HG02588 (cell line): ENCODE measurements at regions not wholly inside any gene's neighbourhood (a gene's known extent, or its start where the extent isn't known, plus 50 kb on each side); places are given as distances from the start of the nearest gene placed in this dataset.

Experiments used
- ATAC-seq: cut with Tn5 transposase; IDR thresholded peaks from one replicate; pipeline ENCODE4 v1.9.1; 2021; ENCODE audit warnings: mild to moderate bottlenecking, moderate library complexity; ENCODE audit not compliant: unreplicated experiment

DNA sequence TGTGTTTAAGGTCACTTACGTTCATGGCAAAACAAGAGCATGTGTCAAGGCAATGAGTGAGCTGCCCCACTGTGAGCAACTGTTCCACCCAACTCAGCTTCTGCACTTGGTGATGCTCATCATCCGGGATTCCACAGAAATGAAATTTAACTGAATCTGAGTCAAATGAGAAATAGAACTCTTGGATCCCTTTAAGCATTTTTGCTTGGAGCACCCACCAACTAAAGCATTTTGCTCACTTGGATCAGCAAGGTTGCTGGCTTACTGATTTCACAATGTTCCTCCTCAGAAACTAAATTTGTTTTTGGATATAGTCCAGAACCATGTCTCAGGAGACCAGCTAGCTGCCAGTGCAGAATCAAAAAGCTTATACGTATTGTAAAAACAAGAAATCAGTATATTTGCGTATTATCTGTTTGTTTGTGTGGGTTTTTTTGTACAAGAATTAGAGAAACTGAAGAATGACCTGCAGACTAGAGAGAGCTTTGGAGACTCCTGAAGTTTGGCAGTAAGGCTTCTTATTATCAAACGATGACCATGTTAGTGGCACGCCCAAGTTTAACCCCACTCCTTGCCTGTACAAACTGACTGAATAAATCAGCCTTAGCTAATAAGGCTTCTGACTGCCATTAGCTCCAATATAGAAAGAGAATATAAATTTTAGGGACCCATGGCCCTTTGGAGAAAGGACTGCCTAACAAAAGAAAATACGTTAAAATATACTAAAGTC lies 153.8 kb upstream of the FST start:
- ATAC-seq, result no peak

DNA sequence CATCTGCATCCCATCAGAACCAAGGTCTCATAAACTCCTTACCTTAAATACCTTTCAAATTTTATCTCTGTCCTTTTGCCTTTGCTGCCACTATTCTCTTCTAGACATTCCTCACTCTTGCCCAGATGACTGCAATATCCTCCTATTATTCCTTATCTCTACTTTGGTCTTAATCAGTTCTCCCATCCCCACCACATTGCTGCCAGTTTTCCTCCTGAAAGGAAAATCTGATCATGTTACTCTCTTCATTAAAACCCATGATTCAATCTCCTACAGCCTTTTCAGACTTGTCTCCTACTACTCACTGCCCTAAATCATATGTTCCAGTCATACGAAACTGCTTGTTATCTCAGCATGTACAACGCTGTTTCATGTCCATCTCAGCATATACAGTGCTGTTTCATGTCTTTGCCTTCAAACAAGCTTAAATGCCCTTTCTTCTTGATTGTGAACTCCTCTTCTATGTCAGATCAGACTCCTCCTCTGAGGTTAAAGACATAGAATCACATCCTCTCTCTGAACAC lies 152.6 kb upstream of the FST start:
- ATAC-seq, result no peak

DNA sequence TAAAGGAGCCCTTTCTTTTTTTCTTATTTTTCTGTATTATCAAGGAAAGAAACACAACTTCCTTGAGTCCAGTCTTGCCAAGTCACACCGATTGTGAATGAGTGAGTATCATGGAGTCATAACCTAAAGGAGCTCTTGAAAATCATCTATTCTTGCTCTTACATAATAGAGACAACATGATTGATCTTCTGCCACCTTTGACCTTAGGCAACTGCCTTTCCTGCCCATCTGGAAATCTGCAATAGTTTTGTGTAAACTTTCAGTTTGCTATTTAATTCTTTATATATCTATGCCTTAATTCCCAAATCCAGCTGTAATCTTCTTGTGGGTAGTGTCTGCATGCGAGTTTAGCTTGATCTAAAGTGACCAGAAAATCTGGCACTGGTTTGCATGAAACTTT lies 149.9 kb upstream of the FST start:
- no peak for ATAC-seq

DNA sequence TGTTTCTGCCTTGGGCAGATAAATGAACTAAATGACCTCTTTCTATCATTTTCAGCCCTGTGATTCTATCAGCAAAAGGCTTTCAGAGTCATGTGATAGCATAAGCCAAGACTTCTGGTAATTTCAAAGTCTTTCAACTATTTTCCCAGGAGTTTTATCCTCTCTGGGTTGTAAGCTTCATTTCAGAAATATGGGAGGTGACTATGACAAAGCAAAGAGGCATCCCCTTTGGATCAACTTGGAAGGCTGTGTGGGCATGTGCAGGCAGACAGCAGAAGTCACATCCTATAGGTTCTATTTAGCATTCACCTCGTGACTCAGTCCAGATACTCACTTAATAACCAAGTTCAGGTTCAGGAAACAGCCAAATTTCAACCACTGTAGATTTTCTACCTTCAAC lies 149.0 kb upstream of the FST start:
- ATAC-seq, result no peak

DNA sequence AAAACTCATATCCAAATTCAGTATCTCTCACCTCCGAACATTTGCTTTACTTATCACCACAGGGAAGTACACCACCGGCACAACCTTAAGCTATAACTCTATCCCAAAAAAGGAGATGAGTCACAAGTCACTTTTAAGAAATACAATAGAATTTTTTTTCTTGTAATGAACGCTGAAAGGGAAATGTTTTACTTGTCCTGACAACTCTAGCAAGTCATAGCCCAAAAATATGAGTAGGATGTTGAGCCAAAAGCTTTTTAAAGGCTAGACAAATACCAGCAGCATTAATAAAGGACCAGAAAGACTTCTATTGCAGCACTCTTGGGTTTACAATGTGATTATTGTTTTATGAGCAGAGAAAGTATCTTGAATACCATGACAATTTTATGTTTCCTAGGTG lies 147.3 kb upstream of the FST start:
- ATAC-seq, result no peak

DNA sequence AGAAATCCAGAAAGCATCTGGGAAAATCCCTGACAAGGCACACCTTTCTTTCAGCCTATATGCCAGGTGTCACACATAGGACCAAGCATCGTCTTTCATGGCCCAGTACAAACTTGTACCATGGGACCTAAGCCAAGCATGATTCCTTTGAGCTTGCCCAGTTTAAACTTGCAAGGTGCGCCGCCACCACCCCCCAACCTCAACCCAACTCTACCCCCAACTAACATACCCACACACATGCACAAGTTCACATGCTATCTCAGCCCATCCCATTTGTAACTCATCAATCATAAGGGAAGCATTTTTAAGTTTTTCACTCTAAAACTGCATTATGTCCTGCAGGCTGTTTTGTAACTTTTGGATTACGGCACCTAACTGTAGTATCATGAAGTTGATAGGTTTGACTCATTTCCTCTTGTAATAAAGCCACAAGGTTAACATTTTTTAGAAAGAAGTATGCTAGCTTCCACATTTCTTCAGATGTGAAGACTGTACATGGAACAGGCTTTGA lies 145.9 kb upstream of the FST start:
- no peak for ATAC-seq

DNA sequence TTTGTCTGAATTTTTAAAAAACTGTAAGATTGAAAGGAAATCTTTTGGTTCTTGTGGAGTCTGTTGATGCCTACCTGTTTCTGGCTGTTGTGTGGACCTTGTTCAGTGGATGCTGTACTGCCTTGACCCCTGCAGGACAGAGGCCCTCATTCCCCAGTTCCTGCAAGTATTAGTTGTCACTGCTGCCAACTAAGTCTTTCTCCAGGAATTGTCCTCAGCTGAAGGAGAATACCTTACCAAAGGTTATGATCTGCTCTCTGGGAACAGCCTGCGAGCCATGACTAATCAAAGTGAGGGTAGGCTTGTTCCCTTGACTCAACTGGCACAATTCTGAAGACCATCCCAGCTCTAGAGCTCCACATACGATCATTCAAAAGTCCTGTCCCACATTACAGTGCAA lies 145.3 kb upstream of the FST start:
- ATAC-seq, result no peak

DNA sequence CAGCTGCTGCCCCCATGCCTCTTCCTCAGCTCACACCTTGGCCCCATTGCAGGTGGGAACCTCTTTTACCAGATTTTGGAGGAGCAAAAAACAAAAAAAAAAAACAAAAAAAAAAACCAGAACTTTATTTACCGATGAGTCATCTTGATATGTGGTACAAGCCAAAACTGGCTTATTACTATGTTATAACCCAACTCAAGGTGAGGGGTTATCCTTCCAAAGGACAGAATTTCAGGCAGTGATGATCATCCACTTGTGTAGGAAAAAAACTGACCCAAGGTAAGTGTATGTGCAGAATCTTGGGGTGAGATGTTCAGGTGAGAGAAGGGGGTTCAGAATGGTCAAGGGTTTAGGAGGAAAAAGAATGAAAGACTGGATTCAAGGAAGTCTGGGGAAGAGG lies 142.6 kb upstream of the FST start:
- no peak for ATAC-seq

DNA sequence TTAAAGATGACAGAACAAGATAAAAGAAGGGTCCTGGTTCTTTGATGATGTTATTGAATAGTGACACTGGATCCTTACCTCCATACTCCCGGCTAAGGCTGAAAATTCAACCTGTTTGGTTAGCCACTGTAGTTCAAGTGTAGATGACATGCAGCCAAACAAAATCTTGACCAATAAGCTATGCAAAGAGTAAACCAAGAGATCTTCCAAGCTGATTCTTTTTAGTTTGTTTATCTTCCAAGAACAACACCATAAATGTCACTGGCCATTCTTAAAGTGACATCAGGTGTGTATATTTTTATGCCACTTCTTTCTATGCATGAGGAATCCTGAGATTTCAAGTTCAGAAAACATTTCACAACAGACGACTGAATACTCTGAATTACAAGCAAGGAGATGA lies 141.5 kb upstream of the FST start:
- ATAC-seq, result no peak

DNA sequence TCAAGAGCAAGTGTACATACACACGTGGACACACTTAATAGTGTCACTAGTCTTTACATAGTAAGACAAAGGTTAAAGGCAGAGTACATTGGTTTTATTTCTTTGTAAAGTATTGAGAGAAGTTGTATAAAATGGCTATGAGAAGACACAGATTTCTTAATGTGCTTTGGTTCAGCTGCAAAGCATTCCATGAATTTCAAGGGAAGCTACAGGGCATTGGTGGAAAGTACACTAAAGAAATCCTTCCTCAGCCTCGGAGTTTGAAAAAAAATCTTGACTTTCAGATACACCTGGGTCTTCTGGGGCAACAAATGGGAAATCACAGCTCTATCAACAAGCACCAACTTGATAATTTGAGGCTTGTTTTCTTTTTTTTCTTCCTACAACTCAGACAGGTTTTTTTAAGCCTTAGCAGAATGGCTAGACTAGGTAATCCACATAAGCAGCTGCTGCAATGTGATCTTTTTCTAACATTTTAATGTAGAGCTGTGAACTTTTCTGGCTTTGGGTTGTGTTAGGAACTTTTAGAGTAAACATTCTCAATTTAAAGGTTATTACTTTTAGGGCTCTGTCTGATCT lies 140.4 kb upstream of the FST start:
- ATAC-seq, result no peak

DNA sequence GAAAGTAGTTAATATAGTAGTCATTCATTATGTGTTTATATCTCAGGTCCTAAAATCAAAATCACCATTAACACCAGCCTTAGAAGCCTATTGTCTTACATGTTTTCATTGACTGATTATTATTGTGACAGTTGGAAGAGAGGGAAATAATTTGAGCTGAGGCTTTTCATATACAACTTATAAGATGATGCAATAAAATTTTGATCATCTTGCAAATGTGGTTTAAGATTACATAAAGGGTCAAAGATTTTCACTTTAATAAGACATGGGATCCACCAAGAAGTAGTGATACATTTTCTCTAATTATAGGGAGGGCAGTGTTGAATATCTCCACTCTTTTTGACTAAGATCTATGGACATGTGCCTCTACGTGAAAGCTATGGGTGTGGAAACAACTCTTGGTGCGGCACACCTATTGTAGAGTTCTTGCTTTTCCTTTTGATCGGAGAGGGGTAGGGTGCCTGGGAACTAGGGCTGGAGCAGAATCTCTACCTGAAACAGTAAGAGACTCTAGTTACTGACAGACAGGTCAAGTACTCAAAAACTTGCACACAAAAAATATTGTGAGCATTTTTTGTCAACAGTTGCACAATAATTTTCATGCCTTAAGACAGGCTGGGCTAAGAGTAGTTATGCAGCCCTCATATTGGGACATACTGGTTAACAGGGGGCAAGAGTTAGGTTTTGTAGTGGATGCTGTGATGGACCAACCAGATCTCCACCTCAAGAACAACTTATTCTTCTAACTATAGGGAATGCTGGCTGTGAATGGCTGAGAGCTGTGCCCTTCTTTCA lies 139.3 kb upstream of the FST start:
- no peak for ATAC-seq

DNA sequence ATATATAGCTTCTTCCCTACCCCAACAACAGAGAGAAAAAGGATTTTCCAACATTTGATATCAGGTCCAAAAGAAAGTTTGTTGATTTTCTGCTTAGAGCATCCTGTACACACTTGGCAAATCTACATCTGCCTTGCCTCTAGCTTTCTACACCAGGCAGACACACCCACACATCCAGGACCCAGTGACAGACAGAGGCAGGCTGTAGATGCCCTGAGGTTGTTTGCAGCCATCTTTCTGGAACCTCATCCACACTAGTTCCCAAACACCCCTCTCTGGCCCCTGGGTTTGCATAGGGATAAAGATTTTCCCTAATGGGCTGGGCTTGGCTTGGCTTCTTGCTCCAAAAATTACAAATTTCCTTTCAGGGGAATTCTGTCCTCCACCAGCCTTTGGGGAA lies 138.2 kb upstream of the FST start:
- ATAC-seq, result no peak

DNA sequence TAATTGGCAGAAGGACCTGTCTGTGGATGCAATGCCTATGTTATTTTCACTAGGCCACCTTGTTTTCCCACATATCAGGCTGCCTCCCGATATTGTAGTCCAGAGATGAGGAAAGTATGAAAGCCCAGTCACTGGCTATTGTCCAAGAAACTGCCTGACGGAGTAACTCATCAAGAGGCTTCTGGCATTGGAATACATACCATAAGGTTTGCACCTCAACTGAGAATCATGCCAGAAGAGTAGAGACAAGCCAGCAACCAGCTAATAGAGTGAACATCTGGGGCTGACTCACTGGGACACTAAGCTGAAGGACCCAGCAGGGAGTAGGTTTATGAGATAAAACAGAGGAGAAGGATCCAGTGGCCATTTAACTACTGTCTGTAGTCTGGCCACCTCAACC lies 137.2 kb upstream of the FST start:
- ATAC-seq, result no peak

DNA sequence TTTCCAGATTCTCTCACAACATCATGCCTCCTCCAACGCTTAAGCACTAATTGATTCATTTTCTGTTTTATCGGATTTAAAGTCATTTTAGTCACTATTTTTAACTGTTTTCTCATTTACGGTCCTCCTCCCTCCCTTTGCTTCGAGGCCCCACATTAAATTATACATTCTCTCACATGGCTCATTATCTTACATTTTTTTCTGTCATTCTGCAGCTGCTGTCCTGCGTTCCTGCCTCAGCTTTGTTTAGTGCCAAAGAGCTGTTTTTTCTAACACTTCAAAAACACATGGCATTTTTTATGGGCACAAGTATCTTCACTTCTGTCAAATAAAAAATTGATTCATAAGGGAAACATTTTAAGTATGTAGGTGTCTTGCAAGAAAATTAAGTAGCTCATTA lies 130.1 kb upstream of the FST start:
- no peak for ATAC-seq

DNA sequence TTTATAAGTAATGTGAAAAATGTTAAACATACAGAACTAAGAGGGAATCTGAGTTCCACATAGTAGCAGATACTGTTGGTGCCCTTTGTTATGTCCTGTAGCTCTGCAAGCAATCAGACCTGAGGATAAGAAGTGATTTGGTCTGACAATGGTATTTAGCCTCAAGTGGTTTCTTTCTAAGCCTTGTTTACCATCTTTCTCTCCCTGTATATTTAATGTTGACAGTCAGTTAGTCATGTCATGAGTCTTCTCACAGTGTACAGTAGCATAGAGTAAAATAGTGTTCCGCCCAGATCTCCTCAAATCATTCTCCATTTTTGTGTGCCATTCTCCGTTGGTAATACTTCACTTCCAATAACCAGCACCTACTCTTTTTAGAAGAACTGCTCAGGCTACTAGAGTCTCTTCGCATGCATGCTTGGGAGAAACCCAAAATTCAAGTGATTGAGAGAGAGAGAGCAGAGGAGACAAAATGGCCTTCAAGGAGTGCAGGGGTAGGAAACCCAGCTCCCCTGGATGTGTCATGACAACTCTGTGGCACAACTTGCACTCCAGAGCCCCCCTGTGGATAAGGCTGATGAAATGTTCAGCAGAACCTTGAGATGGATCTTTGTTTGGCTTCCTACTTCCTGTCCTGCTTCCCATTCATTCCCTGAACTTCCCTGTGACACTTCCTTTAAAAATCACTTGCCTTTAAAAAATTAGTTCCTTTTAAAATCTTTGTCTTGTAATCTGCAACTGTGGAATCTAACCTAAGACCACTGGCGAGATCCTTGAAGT lies 129.2 kb upstream of the FST start:
- ATAC-seq, result no peak

DNA sequence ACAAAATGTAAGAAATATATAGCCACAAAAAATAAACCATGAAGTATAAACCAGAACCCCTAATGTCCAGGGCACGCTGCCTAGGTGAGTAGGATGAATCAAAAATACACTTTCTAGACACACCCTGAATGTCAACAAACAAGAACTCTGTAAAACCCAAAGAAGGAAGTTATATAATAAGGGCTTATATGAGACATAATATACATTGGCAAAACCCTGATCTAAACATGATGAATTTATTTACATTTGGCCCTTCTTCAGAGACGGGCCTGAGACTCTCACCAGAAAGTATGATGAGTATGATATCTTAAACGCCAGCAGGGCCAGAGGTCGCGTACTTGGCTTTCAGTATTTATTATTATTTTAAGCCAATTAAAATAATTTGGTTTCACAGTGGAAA lies 125.1 kb upstream of the FST start:
- no peak for ATAC-seq

DNA sequence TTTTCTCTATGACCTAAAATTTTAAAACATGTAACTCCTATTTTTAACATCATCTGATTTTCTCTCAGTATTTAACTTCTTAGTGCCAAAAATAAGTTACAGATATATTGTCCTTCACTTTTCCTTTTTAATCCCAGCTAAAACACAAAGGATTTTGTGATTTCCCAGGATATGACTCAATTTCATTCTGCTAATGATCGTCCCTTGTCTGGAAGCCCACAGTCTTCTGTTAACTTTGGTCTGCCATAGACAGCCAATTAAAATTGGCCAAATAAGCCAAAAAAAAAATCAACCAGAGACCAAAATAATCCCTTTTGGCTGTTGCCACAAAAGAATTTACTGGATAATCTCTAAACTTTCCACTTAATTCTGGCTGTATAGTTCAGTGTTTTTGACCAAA lies 124.5 kb upstream of the FST start:
- no peak for ATAC-seq

DNA sequence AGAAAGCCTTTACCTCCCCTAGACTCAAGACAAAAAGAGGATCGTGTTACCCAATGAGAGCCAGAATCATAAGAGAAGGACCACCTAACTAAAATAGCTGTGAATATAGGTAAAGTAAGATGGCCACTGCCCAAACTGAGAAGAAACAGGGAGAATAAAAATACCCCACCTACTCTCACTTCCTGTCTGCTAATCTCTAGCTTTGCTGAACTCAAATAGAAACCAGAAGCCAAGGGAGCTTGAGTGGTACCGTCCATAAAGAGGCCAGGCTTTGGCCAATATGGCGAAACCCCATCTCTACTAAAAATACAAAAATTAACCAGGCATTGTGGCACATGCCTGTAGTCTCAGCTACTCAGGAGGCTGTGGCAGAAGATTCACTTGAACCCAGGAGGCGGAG lies 123.0 kb upstream of the FST start:
- ATAC-seq, result no peak

DNA sequence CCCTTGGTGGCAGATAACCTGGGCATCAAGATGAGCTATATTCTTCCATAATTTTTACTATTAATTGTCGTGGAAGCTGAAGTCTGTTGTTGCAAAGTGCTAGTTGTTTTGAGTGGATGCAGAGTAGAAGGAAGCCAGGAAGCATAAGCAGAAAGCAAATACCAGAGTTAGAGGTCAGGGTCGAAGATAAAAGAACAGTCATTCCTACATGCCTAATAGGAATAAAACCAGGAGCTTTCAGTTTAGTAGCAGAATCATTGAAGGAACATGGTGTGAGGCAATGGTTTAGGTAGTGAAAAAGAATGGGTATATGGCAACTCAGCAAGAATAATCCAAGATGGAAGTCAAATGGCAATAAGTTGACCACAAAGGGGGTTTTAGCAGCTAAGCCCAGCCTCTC lies 121.6 kb upstream of the FST start:
- ATAC-seq, result no peak

DNA sequence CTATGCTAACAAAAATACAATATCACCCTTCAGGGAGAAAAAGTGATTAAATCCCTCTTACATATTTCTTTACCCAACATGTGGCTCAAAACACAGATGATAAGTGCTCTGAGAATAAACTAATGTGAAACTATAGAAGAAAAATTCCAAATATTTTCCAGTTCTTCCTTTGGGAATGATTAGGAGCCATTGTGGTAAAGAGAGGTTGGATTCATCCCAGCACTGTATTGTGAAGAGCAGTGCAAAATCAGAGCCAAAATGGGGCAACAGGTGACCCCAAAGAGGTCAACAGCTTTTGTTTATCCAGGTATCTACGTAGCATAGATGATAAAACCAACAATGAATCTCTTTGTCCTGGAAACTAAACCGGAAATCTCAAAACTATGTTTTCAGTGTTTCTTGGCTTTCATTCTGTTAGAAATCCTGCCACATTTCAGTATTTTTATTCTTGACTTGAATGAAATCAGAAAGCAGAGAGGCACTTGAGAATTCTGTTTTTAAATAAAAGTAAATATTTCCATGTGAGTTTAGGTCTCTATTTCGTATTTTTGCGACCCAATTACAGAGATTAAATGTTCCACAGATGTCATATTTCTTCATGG lies 120.4 kb upstream of the FST start:
- no peak for ATAC-seq

DNA sequence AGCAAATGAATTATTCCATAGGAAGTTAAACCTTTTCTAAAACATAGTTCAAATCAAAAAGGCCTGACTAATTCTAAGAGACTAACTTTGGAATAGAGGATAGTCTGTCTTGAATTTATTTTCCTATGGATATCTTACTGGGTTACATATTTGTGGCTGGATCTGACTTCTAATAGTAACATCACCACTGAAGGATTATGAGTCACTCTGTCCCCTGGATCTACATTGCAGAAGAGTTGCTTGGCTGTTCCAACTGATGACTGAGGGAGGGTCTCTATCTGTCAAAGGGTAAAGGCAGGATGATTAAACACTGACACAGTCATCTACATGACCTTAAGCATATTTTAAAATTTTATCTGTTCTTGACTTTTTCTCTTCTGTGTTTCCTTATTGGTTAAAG lies 119.6 kb upstream of the FST start:
- ATAC-seq, result no peak
